NCI-H510A treated with DMSO at 0.1 percent for 48 hours (cell line): ENCODE measurements at regions not wholly inside any gene's neighbourhood (a gene's known extent, or its start where the extent isn't known, plus 50 kb on each side); places are given as distances from the start of the nearest gene placed in this dataset.

Experiments used
- DNase-seq: peaks from one replicate; lab custom pipeline; 2025; lab: John Stamatoyannopoulos, UW

DNA sequence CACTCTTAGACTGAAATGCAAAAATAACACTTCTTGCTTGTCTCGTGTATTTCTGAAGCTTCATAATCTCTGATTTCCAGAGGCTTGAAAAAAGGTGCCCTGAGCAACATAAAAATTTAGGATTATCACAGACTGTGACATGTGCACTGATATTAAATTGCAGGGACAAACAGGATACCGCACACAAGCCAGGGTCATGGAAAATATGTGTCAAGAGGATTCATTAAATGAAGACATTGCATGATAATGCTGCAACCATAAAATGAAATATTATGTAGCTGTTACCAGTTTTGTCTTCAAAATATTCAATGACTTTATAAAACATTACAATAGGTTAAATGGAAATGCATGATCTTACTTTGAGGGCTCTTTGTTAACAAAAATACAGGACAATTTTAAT lies 328.0 kb downstream of the KCTD8 start:
- DNase-seq: no peak

DNA sequence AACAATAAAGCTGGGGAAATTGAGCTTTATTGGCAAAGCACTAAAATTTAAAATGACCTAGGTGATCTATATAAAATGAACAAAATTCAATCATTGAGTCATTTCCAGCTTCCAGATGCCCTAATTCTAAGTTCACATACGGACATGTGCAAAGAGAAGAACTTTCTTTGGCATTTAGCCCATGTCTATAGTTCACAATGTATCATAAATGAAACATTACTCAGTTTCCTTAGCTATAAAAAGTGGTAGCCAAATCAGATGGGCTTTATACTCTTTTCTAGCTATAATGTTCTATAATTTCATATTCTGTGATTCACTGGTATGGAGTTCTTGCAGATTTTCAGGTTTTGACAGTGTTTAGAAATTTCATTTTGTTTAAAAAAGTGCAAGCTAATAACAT lies 327.4 kb downstream of the KCTD8 start:
- no peak for DNase-seq
